DND-41 (cell line): ENCODE measurements at regions not wholly inside any gene's neighbourhood (a gene's known extent, or its start where the extent isn't known, plus 50 kb on each side); places are given as distances from the start of the nearest gene placed in this dataset.
"Not testable (repeated sequence)": the region's sequence is repeated elsewhere in the genome, so short reads cannot be mapped to it uniquely, and the experiment has no call there.

Experiments
- EZH2 ChIP-seq: IDR thresholded peaks from 3 replicates; pipeline ENCODE4 v1.6.1; 2012; ENCODE audit warnings: borderline replicate concordance, low read depth, mild to moderate bottlenecking, moderate library complexity, low read length, inconsistent platforms; ENCODE audit not compliant: severe bottlenecking
- TF ChIP-seq, protein P1 (sequence below): IDR thresholded peaks from 2 replicates; pipeline ENCODE4 v1.5.1; 2012; ENCODE audit warnings: borderline replicate concordance, low read length, moderate library complexity, mild to moderate bottlenecking; ENCODE audit not compliant: poor library complexity, severe bottlenecking; ENCODE audit errors: extremely low read depth

DNA sequence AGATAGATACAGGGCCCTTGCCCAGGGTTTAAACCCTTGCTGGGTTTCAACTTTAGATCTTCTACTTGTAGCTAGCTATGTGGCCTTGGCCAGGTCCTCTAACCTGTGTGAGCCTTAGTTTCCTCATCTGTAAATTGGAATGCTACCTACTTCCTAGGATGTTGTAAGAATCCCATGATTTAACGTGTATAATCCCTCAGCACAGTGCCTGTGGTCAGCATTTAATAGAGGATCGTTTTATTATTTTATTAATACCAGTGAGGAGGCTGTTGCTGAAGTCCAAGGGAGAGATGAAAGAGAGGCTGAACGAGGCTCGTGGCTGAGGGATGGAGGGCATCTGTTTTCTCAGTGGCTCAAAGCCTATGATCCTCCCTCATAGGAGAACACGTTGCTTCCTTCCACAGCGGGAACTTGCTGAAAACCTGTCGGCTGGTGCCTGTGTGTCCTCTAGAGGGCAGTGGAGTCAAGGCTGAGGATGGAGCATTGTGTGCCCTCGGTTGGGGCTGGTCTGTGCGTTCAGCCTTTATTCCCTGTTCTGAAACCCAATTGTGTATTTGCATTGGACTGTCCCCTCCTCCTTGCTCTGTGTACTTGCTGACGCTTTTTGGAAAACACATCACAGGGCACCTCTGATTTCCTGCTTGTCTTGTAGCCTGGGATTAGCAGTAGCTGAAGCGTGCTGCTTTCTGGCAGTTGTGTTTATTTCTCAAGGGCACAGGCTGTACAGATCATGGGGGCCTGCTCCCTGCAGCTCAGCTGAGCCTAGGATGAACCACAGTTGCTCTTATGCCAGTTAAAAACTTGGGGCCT is 104.3 kb downstream of the PROP1 start:
- TF ChIP-seq, protein P1, sequence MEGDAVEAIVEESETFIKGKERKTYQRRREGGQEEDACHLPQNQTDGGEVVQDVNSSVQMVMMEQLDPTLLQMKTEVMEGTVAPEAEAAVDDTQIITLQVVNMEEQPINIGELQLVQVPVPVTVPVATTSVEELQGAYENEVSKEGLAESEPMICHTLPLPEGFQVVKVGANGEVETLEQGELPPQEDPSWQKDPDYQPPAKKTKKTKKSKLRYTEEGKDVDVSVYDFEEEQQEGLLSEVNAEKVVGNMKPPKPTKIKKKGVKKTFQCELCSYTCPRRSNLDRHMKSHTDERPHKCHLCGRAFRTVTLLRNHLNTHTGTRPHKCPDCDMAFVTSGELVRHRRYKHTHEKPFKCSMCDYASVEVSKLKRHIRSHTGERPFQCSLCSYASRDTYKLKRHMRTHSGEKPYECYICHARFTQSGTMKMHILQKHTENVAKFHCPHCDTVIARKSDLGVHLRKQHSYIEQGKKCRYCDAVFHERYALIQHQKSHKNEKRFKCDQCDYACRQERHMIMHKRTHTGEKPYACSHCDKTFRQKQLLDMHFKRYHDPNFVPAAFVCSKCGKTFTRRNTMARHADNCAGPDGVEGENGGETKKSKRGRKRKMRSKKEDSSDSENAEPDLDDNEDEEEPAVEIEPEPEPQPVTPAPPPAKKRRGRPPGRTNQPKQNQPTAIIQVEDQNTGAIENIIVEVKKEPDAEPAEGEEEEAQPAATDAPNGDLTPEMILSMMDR, result not testable (repeated sequence)
- TF ChIP-seq EZH2, result not testable (repeated sequence)
